ENCODE measurements at regions not wholly inside any gene's neighbourhood (a gene's known extent, or its start where the extent isn't known, plus 50 kb on each side); places are given as distances from the start of the nearest gene placed in this dataset.

DNA sequence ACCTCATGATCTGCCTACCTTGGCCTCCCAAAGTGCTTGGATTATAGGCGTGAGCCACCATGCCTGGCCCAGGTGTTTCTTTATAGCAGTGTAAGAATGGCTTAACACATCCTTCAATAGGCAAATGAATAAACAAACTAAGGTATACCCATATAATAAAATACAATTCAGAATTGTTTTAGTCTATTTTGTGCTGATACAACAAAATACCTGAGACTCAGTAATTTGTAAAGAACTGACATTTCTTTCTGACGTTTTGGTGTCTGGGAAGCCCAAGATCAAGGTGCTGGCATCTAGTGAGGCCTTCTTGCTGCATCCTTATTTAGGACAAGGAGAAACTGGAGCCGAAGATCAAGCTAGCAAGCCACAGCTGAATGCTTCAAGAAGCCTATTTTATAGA lies 1372.1 kb upstream of the DDX18 start:
- TF ChIP-seq, protein P1, sequence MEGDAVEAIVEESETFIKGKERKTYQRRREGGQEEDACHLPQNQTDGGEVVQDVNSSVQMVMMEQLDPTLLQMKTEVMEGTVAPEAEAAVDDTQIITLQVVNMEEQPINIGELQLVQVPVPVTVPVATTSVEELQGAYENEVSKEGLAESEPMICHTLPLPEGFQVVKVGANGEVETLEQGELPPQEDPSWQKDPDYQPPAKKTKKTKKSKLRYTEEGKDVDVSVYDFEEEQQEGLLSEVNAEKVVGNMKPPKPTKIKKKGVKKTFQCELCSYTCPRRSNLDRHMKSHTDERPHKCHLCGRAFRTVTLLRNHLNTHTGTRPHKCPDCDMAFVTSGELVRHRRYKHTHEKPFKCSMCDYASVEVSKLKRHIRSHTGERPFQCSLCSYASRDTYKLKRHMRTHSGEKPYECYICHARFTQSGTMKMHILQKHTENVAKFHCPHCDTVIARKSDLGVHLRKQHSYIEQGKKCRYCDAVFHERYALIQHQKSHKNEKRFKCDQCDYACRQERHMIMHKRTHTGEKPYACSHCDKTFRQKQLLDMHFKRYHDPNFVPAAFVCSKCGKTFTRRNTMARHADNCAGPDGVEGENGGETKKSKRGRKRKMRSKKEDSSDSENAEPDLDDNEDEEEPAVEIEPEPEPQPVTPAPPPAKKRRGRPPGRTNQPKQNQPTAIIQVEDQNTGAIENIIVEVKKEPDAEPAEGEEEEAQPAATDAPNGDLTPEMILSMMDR (IDR thresholded peaks at IDR 0.05), result no peak
- no peak for TF ChIP-seq POLR2A (IDR thresholded peaks at IDR 0.05)
